Ovary (tissue), 7 donors: ENCODE measurements at regions not wholly inside any gene's neighbourhood (a gene's known extent, or its start where the extent isn't known, plus 50 kb on each side); places are given as distances from the start of the nearest gene placed in this dataset.

Source experiments
- DNase-seq, 5 donors: peaks; one replicate each; pipeline ENCODE4 v3.0.0-alpha.2; 2019 to 2020
- H3K27ac ChIP-seq, 2 donors: fragments of 200-600 bp; one replicate each; pipeline versions ENCODE4 v1.5.1 to v1.8.0; 2019 to 2022
- H3K27me3 ChIP-seq: fragments of 200-600 bp; one replicate; pipeline ENCODE4 v1.8.0; 2022
- H3K36me3 ChIP-seq: fragments of 200-600 bp; sonication (generic); one replicate; pipeline ENCODE4 v1.5.1; 2019
- H3K4me1 ChIP-seq: one replicate; pipeline ENCODE4 v1.8.1; 2013; ENCODE audit warnings: mild to moderate bottlenecking, moderate library complexity; ENCODE audit not compliant: insufficient read depth
- H3K4me3 ChIP-seq: fragments of 200-600 bp; sonication (generic); one replicate; pipeline ENCODE4 v1.5.1; 2017
- H3K9me3 ChIP-seq, 2 donors: fragments of 200-600 bp in 1 of 2; sonication (generic) in 1 of 2; one replicate each; pipeline versions ENCODE4 v1.5.1 to v1.8.1; 2013 to 2019; ENCODE audit warnings: mild to moderate bottlenecking in 1 of 2, moderate library complexity in 1 of 2
- CTCF ChIP-seq, 3 donors: fragments of 450-650 bp in 2 of 3; fragments of 200-600 bp in 1 of 3; IDR thresholded peaks; one replicate each; pipeline versions ENCODE4 v1.5.1 to v1.8.0; 2016 to 2022; ENCODE audit warnings: antibody characterized with exemption in 3 of 3, mild to moderate bottlenecking in 1 of 3
- EP300 ChIP-seq: sonication (generic); formaldehyde crosslinking; IDR thresholded peaks from one replicate; pipeline ENCODE4 v1.6.1; 2017; ENCODE audit warnings: antibody characterized with exemption
- POLR2A ChIP-seq: fragments of 450-650 bp; IDR thresholded peaks from one replicate; pipeline ENCODE4 v1.6.1; 2017; ENCODE audit warnings: antibody characterized with exemption, mild to moderate bottlenecking, moderate library complexity
- WGBS, 3 donors: extraction: QIAGEN DNeasy Blood & Tissue Kit in 1 of 3; methylation state at CpG; one replicate each; pipeline versions ENCODE4 v1.1.5 to v1.1.7; 2013 to 2017; 5-methylcytosine and 5-hydroxymethylcytosine counted together
- intact Hi-C, 4 donors: fragments of 100-400 bp; cut with DNase I; formaldehyde crosslinking; loops; one replicate each; pipeline versions ENCODE4 v1.11.0 to v1.15.1; 2022 to 2023
- donor health status: DM: no; HTN: no; CAD: no; lungs with moderate emphysema.
- donor health status: DM: no; HTN: no; CAD: no.
- donor health status: Bipolar disorder and iron deficiency.
- donor health status: DM: no; HTN: no; CAD: no.
- donor health status: DM: yes; HTN: yes; CAD: no.

- intact Hi-C loops = no loop called here
- TF ChIP-seq POLR2A = no peak
- TF ChIP-seq CTCF (IDR thresholded peaks at IDR 0.05) = no peak
- no peak for TF ChIP-seq EP300
- Histone ChIP-seq H3K36me3 (no peaks in the 10 kb centered on the region), H3K4me1 (no peaks in the 10 kb centered on the region), H3K9me3 (no peaks in the 10 kb centered on the region), H3K27me3 (no peaks in the 10 kb centered on the region), H3K4me3 (no peak overlapping the region), H3K27ac (no peak overlapping the region)
- no peak for DNase-seq
- 91 to 98% (median 95%) methylated on average over 1 of the region's 1 CpG for WGBS, 3 donors
Observed at GRCh38 chr5:43941806-43942205, 338.8 kb downstream of the NNT start.

DNA sequence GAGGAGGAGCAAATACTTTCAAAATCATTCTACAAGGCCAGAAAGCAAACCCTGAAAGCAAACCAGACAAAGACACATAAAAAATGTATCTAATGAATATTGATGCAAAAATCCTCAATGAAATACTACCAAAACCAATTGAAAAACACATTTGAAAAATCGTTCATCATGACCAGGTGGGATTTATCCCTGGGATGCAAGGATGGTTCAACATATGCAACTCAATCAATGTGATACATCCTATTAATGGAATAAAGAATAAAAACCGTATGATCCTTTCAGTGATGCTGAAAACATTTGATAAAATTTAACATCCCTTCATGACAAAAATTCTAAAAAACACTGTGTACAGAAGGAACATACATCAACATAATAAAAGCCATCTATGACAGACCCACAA lies 337.6 kb downstream of the NNT start:
- no peak overlapping the region for H3K4me3 ChIP-seq
- no peaks in the 10 kb centered on the region for H3K27me3 ChIP-seq
- no peaks in the 10 kb centered on the region for H3K36me3 ChIP-seq
- H3K27ac ChIP-seq = no peak overlapping the region
- 78 to 88% (median 80%) methylated on average over 2 of the region's 2 CpGs for WGBS, 3 donors
- H3K4me1 ChIP-seq = no peaks in the 10 kb centered on the region
- H3K9me3 ChIP-seq = no peaks in the 10 kb centered on the region
- no peak for TF ChIP-seq EP300
- TF ChIP-seq POLR2A = no peak
- no peak for TF ChIP-seq CTCF (IDR thresholded peaks at IDR 0.05)
- DNase-seq = no peak
- intact Hi-C loops = no loop called here

- no peak for DNase-seq
- H3K9me3 ChIP-seq = no peaks in the 10 kb centered on the region
- intact Hi-C loops = no loop called here
Observed at GRCh38 chr5:43926923-43927322, 323.9 kb downstream of the NNT start.

GRCh38 chr5:43920422-43920821 lies 317.4 kb downstream of the NNT start:
- DNase-seq = no peak
- intact Hi-C loops = no loop called here
- Histone ChIP-seq H3K36me3 (no peaks in the 10 kb centered on the region), H3K27me3 (no peaks in the 10 kb centered on the region), H3K4me1 (no peaks in the 10 kb centered on the region), H3K4me3 (no peak overlapping the region), H3K9me3 (no peaks in the 10 kb centered on the region), H3K27ac (no peak overlapping the region)
- TF ChIP-seq EP300 (no peak), POLR2A (no peak), CTCF (IDR thresholded peaks at IDR 0.05) (no peak)

More at GRCh38 chr5:43926923-43927322, 323.9 kb downstream of the NNT start:
- no peak for TF ChIP-seq POLR2A
- no peak for TF ChIP-seq EP300
- TF ChIP-seq CTCF (IDR thresholded peaks at IDR 0.05) = no peak
- 38 to 46% (median 42%) methylated on average over 2 of the region's 2 CpGs for WGBS, 3 donors
- Histone ChIP-seq H3K4me3 (no peak overlapping the region), H3K27me3 (no peaks in the 10 kb centered on the region), H3K4me1 (no peaks in the 10 kb centered on the region), H3K27ac (no peak overlapping the region), H3K36me3 (no peaks in the 10 kb centered on the region)

GRCh38 chr5:43917925-43918324 lies 314.9 kb downstream of the NNT start:
- TF ChIP-seq EP300 (no peak), POLR2A (no peak), CTCF (IDR thresholded peaks at IDR 0.05) (no peak)
- H3K9me3 ChIP-seq = no peaks in the 10 kb centered on the region
- no peak overlapping the region for H3K27ac ChIP-seq
- DNase-seq = no peak
- WGBS, 3 donors = 48 to 72% (median 56%) methylated on average over 3 of the region's 3 CpGs
- no peaks in the 10 kb centered on the region for H3K4me1 ChIP-seq
- no peaks in the 10 kb centered on the region for H3K27me3 ChIP-seq
- H3K36me3 ChIP-seq = no peaks in the 10 kb centered on the region
- H3K4me3 ChIP-seq = no peak overlapping the region
- intact Hi-C loops = no loop called here
